Natural killer cell (primary cell): ENCODE measurements at regions not wholly inside any gene's neighbourhood (a gene's known extent, or its start where the extent isn't known, plus 50 kb on each side); places are given as distances from the start of the nearest gene placed in this dataset.
"Not testable (repeated sequence)": the region's sequence is repeated elsewhere in the genome, so short reads cannot be mapped to it uniquely, and the experiment has no call there.

Experiments
- ATAC-seq, 3 donors: fragments of 150-1000 bp in 2 of 3; fragments of 200-7000 bp in 1 of 3; cut with Tn5 transposase; 1 replicate in 1 of 3; 2 replicates in 2 of 3; pipeline ENCODE4 v1.10.0; 2021; ENCODE audit warnings: mild to moderate bottlenecking in 2 of 3, moderate library complexity in 2 of 3
- DNase-seq, 2 donors: peaks; one replicate each; pipeline versions ENCODE4 v3.0.0 to v3.0.0-alpha.2; 2013 to 2021; ENCODE audit warnings: mixed read lengths in 1 of 2
- H3K27ac ChIP-seq: one replicate; pipeline ENCODE4 v1.5.1; 2013; ENCODE audit warnings: mild to moderate bottlenecking, low read length
- H3K27me3 ChIP-seq: one replicate; pipeline ENCODE4 v1.6.1; 2013; ENCODE audit warnings: low read length; ENCODE audit not compliant: control insufficient read depth, insufficient read depth
- H3K36me3 ChIP-seq: one replicate; pipeline ENCODE4 v1.6.1; 2013; ENCODE audit warnings: low read length; ENCODE audit not compliant: control insufficient read depth, insufficient read depth
- H3K4me1 ChIP-seq: one replicate; pipeline ENCODE4 v1.6.1; 2013; ENCODE audit warnings: low read length; ENCODE audit not compliant: control insufficient read depth, insufficient read depth
- H3K4me3 ChIP-seq: one replicate; pipeline ENCODE4 v1.5.1; 2013; ENCODE audit warnings: low read length
- H3K9me3 ChIP-seq: one replicate; pipeline ENCODE4 v1.6.1; 2013; ENCODE audit warnings: low read length; ENCODE audit not compliant: control insufficient read depth, insufficient read depth
- H3K27ac Mint-ChIP-seq, 2 donors: one replicate each; pipeline ENCODE4 v1.8.0; 2022; ENCODE audit warnings: mild to moderate bottlenecking in 2 of 2, mixed read lengths in 2 of 2, moderate library complexity in 1 of 2
- H3K27me3 Mint-ChIP-seq, 2 donors: one replicate each; pipeline ENCODE4 v1.8.0; 2022; ENCODE audit warnings: low read depth in 2 of 2, mixed read lengths in 2 of 2
- H3K36me3 Mint-ChIP-seq: one replicate; pipeline ENCODE4 v1.8.0; 2022; ENCODE audit warnings: mixed read lengths
- H3K4me1 Mint-ChIP-seq, 2 donors: one replicate each; pipeline ENCODE4 v1.8.0; 2022; ENCODE audit warnings: mixed read lengths in 2 of 2
- H3K4me3 Mint-ChIP-seq: one replicate; pipeline ENCODE4 v1.8.0; 2022; ENCODE audit warnings: mild to moderate bottlenecking, moderate library complexity, mixed read lengths
- H3K9me3 Mint-ChIP-seq, 2 donors: one replicate each; pipeline ENCODE4 v1.8.0; 2022; ENCODE audit warnings: mixed read lengths in 2 of 2
- WGBS: methylation state at CpG from one replicate; pipeline ENCODE4 v1.1.7; 2013; ENCODE audit warnings: missing lambda C conversion rate; ENCODE audit not compliant: insufficient coverage; 5-methylcytosine and 5-hydroxymethylcytosine counted together
- intact Hi-C: fragments of 100-400 bp; cut with micrococcal nuclease; formaldehyde crosslinking; loops from one replicate; pipeline ENCODE4 v1.14.2; 2022
- TF ChIP-seq, protein P1 (sequence below): fragments of 200-600 bp; IDR thresholded peaks from one replicate; pipeline ENCODE4 v1.8.0; 2022; ENCODE audit warnings: antibody characterized with exemption

GRCh38 chr20:39960522-39961428 is 728.3 kb downstream of the MAFB start:
- no peak for ATAC-seq
- TF ChIP-seq, protein P1, sequence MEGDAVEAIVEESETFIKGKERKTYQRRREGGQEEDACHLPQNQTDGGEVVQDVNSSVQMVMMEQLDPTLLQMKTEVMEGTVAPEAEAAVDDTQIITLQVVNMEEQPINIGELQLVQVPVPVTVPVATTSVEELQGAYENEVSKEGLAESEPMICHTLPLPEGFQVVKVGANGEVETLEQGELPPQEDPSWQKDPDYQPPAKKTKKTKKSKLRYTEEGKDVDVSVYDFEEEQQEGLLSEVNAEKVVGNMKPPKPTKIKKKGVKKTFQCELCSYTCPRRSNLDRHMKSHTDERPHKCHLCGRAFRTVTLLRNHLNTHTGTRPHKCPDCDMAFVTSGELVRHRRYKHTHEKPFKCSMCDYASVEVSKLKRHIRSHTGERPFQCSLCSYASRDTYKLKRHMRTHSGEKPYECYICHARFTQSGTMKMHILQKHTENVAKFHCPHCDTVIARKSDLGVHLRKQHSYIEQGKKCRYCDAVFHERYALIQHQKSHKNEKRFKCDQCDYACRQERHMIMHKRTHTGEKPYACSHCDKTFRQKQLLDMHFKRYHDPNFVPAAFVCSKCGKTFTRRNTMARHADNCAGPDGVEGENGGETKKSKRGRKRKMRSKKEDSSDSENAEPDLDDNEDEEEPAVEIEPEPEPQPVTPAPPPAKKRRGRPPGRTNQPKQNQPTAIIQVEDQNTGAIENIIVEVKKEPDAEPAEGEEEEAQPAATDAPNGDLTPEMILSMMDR, result no peak
- Mint-ChIP-seq H3K4me1 (no peaks in the 10 kb centered on the region), H3K4me3 (no peak overlapping the region), H3K27me3 (no peaks in the 10 kb centered on the region), H3K36me3 (no peaks in the 10 kb centered on the region), H3K9me3 (no peaks in the 10 kb centered on the region), H3K27ac (no peak overlapping the region)
- H3K27ac ChIP-seq, result no peak overlapping the region
- H3K4me3 ChIP-seq, result no peak overlapping the region
- WGBS, result 80% methylated on average over 7 of the region's 7 CpGs
- no peak for DNase-seq
- intact Hi-C loops, result no loop called here
- no peaks in the 10 kb centered on the region for H3K36me3 ChIP-seq
- no peaks in the 10 kb centered on the region for H3K4me1 ChIP-seq
- no peaks in the 10 kb centered on the region for H3K9me3 ChIP-seq
- H3K27me3 ChIP-seq, result no peaks in the 10 kb centered on the region

- 97% methylated on average over 3 of the region's 3 CpGs for WGBS
- H3K27me3 Mint-ChIP-seq, H3K36me3 Mint-ChIP-seq, H3K9me3 Mint-ChIP-seq, DNase-seq, H3K27ac ChIP-seq, H3K4me1 ChIP-seq, H3K27ac Mint-ChIP-seq, H3K4me1 Mint-ChIP-seq, H3K4me3 ChIP-seq, ATAC-seq, H3K4me3 Mint-ChIP-seq, intact Hi-C loops, H3K36me3 ChIP-seq, H3K9me3 ChIP-seq, H3K27me3 ChIP-seq: not testable (repeated sequence)
Observed at GRCh38 chr20:39957911-39958310, 731.1 kb downstream of the MAFB start.

DNA sequence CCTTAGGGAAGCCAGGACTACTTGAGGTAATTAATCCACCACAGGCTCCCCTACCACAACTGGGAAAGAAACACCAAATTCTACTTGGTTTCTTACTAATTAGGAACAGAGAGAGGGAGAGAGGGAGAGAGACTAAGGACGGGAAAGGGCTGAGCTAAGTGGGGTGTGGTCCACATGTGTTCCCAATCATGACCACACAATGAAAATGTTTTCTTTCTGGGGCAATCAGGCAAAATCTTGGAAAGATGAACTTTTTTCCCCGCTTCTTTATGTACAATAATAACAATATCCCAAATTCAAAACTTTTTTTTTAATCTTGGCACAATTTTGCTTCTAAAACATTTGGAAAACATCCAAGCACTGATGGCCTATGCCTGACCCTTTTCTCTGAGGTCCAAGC is 734.4 kb downstream of the MAFB start:
- Histone ChIP-seq H3K27ac (no peak overlapping the region), H3K4me3 (no peak overlapping the region), H3K9me3 (no peaks in the 10 kb centered on the region), H3K36me3 (no peaks in the 10 kb centered on the region), H3K4me1 (no peaks in the 10 kb centered on the region), H3K27me3 (no peaks in the 10 kb centered on the region)
- intact Hi-C loops, result no loop called here
- Mint-ChIP-seq H3K27me3 (peaks cover 0 to 3% of the 10 kb centered on the region in 2 donors), H3K4me3 (no peak overlapping the region), H3K9me3 (no peaks in the 10 kb centered on the region), H3K4me1 (no peaks in the 10 kb centered on the region), H3K27ac (no peak overlapping the region), H3K36me3 (no peaks in the 10 kb centered on the region)
- DNase-seq (no peak), ATAC-seq (no peak)
- TF ChIP-seq, protein P1, result no peak
- WGBS, result 80% methylated on average over 2 of the region's 2 CpGs

DNA sequence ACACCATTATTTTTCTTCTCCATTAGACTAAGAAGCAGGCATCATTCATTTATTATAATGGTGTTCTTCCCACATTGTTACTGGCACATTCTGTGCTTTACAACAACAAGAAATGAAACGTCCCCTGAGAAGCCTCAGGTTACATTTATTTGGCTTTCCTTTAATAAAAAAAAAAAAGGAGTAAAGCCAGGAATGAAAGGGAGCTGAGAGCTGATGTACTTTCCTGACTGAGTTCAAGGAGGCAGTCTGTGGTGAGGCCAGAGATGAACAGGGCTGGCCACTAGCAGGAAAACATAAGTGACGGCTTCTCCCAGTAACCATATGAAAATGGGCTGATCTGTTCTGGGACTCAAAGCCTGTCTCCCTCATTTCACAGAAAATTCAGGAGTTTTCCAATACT is 742.1 kb downstream of the MAFB start:
- H3K27me3 Mint-ChIP-seq, result peaks cover 0 to 9% of the 10 kb centered on the region in 2 donors
- intact Hi-C loops, result no loop called here
- Histone ChIP-seq H3K36me3 (no peaks in the 10 kb centered on the region), H3K27me3 (no peaks in the 10 kb centered on the region), H3K27ac (no peak overlapping the region), H3K4me3 (no peak overlapping the region), H3K9me3 (no peaks in the 10 kb centered on the region), H3K4me1 (no peaks in the 10 kb centered on the region)
- TF ChIP-seq, protein P1, result no peak
- H3K9me3 Mint-ChIP-seq, result peaks cover 0 to 3% of the 10 kb centered on the region in 2 donors
- no peak overlapping the region for H3K4me3 Mint-ChIP-seq
- H3K27ac Mint-ChIP-seq, result no peak overlapping the region
- DNase-seq (no peak), ATAC-seq (no peak)
- H3K36me3 Mint-ChIP-seq, result no peaks in the 10 kb centered on the region
- no peaks in the 10 kb centered on the region for H3K4me1 Mint-ChIP-seq
- WGBS, result 80% methylated on average over 1 of the region's 2 CpGs
